H1 (cell line): ENCODE measurements at regions not wholly inside any gene's neighbourhood (a gene's known extent, or its start where the extent isn't known, plus 50 kb on each side); places are given as distances from the start of the nearest gene placed in this dataset.

Experiments
- CBX5 ChIP-seq: fragments of 300-800, 300-1000 bp; sonication (generic); IDR thresholded peaks from 2 replicates; pipeline ENCODE4 v1.7.1; 2016; ENCODE audit warnings: antibody characterized with exemption, low read length, low read depth
- CEBPB ChIP-seq: IDR thresholded peaks from 2 replicates; pipeline ENCODE4 v1.6.1; 2012; ENCODE audit warnings: low read depth, low read length
- CHD2 ChIP-seq: IDR thresholded peaks from 2 replicates; pipeline ENCODE4 v1.6.1; 2012; ENCODE audit warnings: low read length, improper control_type of control experiment
- GABPA ChIP-seq: IDR thresholded peaks from 2 replicates; pipeline ENCODE4 v1.6.1; 2011; ENCODE audit warnings: mild to moderate bottlenecking, low read length, moderate library complexity, borderline replicate concordance; ENCODE audit not compliant: insufficient read depth
- HDAC2 ChIP-seq, 2 experiments: fragments of 300-600 bp in 1 of 2; sonication (generic) in 1 of 2; IDR thresholded peaks; 2 replicates each; pipeline ENCODE4 v1.6.1; 2011 to 2012; ENCODE audit warnings: low read depth in 2 of 2, low read length in 2 of 2, mild to moderate bottlenecking in 2 of 2, moderate library complexity in 2 of 2, borderline replicate concordance in 1 of 2, inconsistent platforms in 1 of 2
- JUND ChIP-seq: IDR thresholded peaks from 2 replicates; pipeline ENCODE4 v1.6.1; 2011; ENCODE audit warnings: mild to moderate bottlenecking, improper control_type of control experiment, low read length
- NRF1 ChIP-seq: IDR thresholded peaks from 2 replicates; pipeline ENCODE4 v1.6.1; 2011; ENCODE audit warnings: mild to moderate bottlenecking, low read depth, low read length, improper control_type of control experiment
- PHF8 ChIP-seq: fragments of 200-600 bp; sonication (generic); conservative IDR thresholded peaks from 2 replicates; pipeline ENCODE4 v1.7.1; 2012; ENCODE audit warnings: low read depth, mild to moderate bottlenecking, inconsistent platforms, low read length, moderate library complexity
- POLR2A ChIP-seq, 2 experiments: IDR thresholded peaks; 1 replicate in 1 of 2; 2 replicates in 1 of 2; pipeline ENCODE4 v1.6.1; 2011; ENCODE audit warnings: low read depth in 2 of 2, low read length in 2 of 2, mild to moderate bottlenecking in 2 of 2; ENCODE audit errors: control extremely low read depth in 1 of 2
- RFX5 ChIP-seq: IDR thresholded peaks from 2 replicates; pipeline ENCODE4 v1.6.1; 2011; ENCODE audit warnings: low read depth, low read length, improper control_type of control experiment, borderline replicate concordance
- SIN3A ChIP-seq, 2 experiments: IDR thresholded peaks in 1 of 2; conservative IDR thresholded peaks in 1 of 2; 2 replicates each; pipeline ENCODE4 v1.6.1; 2011 to 2012; ENCODE audit warnings: low read length in 2 of 2, improper control_type of control experiment in 1 of 2, low read depth in 1 of 2, mild to moderate bottlenecking in 1 of 2
- TF ChIP-seq, protein P1 (sequence below), 3 experiments: IDR thresholded peaks; 1 replicate in 2 of 3; 2 replicates in 1 of 3; pipeline versions ENCODE4 v1.5.1 to v1.6.1; 2011; ENCODE audit warnings: low read length in 3 of 3, mild to moderate bottlenecking in 3 of 3, inconsistent platforms in 2 of 3, low read depth in 1 of 3, moderate library complexity in 1 of 3; ENCODE audit not compliant: insufficient read depth in 1 of 3; ENCODE audit errors: control extremely low read depth in 1 of 3
- TF ChIP-seq, protein P2 (sequence below): IDR thresholded peaks from 2 replicates; pipeline ENCODE4 v1.6.1; 2011; ENCODE audit warnings: low read depth, mild to moderate bottlenecking, low read length; ENCODE audit not compliant: insufficient read depth
- TF ChIP-seq, protein P3 (sequence below): IDR thresholded peaks from 2 replicates; pipeline ENCODE4 v1.6.1; 2012; ENCODE audit warnings: low read length, inconsistent platforms

DNA sequence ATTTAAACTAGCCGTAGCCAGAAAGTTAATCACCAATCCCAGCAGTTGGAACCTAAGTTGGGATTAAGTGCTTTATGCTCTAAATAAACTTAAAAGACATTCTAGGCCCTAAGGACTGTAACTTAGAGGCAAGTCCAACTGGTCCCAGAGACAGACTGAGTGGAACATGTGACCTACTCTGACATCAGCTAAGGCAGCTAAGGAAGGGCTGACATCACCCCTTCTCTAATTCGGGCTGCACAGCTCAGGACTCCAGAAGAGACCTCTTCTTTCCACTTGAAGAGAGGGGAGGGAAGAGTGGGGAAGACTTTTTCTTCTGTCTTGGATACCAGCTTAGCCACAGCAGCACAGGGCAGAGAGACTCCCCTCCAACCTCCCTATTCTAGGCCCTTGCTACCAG, 565.2 kb downstream of the CDH8 start:
- TF ChIP-seq JUND (no peak), GABPA (no peak), SIN3A (conservative IDR thresholded peaks at IDR 0.05 in 1 of 2, IDR thresholded peaks at IDR 0.05 in 1 of 2; ENCODE audit: low read depth in 1 of 2, low read length in 2 of 2) (no peak), POLR2A (IDR thresholded peaks at IDR 0.05; ENCODE audit: control extremely low read depth in 1 of 2, low read depth in 2 of 2, low read length in 2 of 2) (no peak), CEBPB (no peak), CBX5 (no peak), HDAC2 (IDR thresholded peaks at IDR 0.05; ENCODE audit: borderline replicate concordance in 1 of 2, low read depth in 2 of 2, low read length in 2 of 2) (no peak), RFX5 (no peak), NRF1 (no peak), CHD2 (no peak), PHF8 (no peak)
- TF ChIP-seq, protein P1, sequence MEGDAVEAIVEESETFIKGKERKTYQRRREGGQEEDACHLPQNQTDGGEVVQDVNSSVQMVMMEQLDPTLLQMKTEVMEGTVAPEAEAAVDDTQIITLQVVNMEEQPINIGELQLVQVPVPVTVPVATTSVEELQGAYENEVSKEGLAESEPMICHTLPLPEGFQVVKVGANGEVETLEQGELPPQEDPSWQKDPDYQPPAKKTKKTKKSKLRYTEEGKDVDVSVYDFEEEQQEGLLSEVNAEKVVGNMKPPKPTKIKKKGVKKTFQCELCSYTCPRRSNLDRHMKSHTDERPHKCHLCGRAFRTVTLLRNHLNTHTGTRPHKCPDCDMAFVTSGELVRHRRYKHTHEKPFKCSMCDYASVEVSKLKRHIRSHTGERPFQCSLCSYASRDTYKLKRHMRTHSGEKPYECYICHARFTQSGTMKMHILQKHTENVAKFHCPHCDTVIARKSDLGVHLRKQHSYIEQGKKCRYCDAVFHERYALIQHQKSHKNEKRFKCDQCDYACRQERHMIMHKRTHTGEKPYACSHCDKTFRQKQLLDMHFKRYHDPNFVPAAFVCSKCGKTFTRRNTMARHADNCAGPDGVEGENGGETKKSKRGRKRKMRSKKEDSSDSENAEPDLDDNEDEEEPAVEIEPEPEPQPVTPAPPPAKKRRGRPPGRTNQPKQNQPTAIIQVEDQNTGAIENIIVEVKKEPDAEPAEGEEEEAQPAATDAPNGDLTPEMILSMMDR (IDR thresholded peaks at IDR 0.05; ENCODE audit: control extremely low read depth in 1 of 3, insufficient read depth in 1 of 3, low read depth in 1 of 3, low read length in 3 of 3) = no peak
- TF ChIP-seq, protein P2, sequence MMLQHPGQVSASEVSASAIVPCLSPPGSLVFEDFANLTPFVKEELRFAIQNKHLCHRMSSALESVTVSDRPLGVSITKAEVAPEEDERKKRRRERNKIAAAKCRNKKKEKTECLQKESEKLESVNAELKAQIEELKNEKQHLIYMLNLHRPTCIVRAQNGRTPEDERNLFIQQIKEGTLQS = no peak
- TF ChIP-seq, protein P3, sequence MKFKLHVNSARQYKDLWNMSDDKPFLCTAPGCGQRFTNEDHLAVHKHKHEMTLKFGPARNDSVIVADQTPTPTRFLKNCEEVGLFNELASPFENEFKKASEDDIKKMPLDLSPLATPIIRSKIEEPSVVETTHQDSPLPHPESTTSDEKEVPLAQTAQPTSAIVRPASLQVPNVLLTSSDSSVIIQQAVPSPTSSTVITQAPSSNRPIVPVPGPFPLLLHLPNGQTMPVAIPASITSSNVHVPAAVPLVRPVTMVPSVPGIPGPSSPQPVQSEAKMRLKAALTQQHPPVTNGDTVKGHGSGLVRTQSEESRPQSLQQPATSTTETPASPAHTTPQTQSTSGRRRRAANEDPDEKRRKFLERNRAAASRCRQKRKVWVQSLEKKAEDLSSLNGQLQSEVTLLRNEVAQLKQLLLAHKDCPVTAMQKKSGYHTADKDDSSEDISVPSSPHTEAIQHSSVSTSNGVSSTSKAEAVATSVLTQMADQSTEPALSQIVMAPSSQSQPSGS = no peak
